AG09309 (cell line): ENCODE measurements at regions not wholly inside any gene's neighbourhood (a gene's known extent, or its start where the extent isn't known, plus 50 kb on each side); places are given as distances from the start of the nearest gene placed in this dataset.

Experiments used
- DNase-seq: peaks from one replicate; pipeline ENCODE4 v3.0.0-alpha.2; 2010; ENCODE audit warnings: low read depth
- H3K4me3 ChIP-seq: 2 replicates; pipeline ENCODE4 v1.5.1; 2011; ENCODE audit warnings: mild to moderate bottlenecking, low read depth, low read length, moderate library complexity; ENCODE audit not compliant: control insufficient read depth
- TF ChIP-seq, protein P1 (sequence below): IDR thresholded peaks from 2 replicates; pipeline ENCODE4 v1.5.1; 2011; ENCODE audit warnings: mild to moderate bottlenecking, low read depth, low read length, inconsistent platforms; ENCODE audit not compliant: insufficient read depth, control insufficient read depth; ENCODE audit errors: missing control alignments

DNA sequence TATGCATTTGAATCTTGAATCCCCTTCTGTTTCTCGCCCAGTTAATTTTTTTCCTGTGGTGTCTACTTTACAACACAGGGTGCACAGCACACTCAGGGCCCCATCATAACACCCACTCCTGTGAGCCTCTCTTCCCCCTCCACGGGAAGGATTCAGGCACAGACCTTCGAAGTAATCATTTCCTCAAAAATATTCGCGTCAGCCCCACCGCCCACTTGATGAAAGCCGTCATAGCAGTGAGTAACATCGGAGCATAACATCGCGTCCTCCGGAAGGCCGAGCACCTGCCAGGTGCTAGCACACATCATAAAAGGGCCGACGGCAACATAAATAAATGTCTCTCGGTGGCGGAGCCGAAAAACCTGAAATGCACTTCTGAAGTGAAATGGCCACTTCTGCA is 201.7 kb upstream of the ADARB2 start:
- TF ChIP-seq, protein P1, sequence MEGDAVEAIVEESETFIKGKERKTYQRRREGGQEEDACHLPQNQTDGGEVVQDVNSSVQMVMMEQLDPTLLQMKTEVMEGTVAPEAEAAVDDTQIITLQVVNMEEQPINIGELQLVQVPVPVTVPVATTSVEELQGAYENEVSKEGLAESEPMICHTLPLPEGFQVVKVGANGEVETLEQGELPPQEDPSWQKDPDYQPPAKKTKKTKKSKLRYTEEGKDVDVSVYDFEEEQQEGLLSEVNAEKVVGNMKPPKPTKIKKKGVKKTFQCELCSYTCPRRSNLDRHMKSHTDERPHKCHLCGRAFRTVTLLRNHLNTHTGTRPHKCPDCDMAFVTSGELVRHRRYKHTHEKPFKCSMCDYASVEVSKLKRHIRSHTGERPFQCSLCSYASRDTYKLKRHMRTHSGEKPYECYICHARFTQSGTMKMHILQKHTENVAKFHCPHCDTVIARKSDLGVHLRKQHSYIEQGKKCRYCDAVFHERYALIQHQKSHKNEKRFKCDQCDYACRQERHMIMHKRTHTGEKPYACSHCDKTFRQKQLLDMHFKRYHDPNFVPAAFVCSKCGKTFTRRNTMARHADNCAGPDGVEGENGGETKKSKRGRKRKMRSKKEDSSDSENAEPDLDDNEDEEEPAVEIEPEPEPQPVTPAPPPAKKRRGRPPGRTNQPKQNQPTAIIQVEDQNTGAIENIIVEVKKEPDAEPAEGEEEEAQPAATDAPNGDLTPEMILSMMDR: no peak
- no peak for DNase-seq

DNA sequence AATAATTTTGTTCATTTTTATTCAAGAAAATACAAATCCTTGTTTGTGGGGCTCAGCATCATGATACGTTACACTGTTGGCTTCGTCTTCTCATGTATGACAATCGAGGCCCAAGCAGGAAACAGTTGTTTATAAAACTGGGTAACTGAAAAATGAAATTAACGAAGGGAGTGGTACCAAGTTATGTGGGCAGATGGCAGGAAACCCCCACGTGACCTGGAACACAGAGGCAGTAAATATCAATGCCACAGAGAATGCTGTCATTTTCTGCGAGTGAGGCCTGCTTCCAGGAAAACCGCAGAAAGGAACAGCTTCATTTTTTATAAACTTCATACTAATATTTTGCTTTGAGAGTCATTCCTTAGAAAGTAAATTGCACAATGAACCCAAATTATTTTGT is 201.0 kb upstream of the ADARB2 start:
- no peak overlapping the region for H3K4me3 ChIP-seq
- DNase-seq: no peak
- TF ChIP-seq, protein P1: no peak

More for the DNA sequence above, 201.7 kb upstream of the ADARB2 start:
- no peak overlapping the region for H3K4me3 ChIP-seq

DNA sequence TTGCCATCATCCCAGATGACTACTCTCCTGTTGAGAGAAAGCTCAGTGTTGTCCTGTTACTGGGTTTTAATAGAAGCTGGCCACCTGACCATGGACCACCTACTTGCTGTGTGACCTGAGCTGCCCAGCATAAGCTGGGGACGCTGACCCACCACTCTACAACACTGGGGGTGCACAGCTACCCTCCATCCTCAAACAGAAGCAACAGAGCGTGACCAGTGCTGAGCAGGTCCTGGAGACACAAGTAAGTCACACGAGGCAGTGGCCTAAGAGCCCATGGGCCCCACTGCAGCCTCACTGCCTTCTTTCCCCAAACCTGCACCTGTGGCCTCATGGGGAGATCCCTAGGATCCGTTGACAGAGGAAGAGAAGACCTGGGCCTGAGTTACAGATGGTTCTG is 198.6 kb upstream of the ADARB2 start:
- H3K4me3 ChIP-seq: no peak overlapping the region
- TF ChIP-seq, protein P1: no peak

DNA sequence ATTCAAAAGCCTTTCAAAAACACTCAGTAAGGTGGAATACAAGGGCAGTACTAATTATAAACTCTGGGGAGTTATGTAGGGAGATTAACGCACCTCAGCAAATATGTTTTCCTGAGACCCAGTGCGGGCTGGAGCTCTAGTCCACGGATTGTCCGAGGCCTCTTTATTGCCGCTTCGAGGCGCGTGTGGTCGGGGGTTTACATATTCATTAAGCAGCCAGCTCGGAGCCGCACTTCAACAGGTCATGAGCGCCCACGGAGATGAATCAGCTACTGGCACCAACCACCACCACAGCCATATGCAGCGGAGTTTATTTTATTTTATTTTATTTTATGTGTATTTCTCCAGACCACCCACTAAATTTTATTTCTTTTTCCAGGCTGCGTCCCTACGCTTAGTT is 195.9 kb upstream of the ADARB2 start:
- DNase-seq: no peak
- no peak overlapping the region for H3K4me3 ChIP-seq
- TF ChIP-seq, protein P1: no peak

More for the DNA sequence above, 198.6 kb upstream of the ADARB2 start:
- DNase-seq: no peak

DNA sequence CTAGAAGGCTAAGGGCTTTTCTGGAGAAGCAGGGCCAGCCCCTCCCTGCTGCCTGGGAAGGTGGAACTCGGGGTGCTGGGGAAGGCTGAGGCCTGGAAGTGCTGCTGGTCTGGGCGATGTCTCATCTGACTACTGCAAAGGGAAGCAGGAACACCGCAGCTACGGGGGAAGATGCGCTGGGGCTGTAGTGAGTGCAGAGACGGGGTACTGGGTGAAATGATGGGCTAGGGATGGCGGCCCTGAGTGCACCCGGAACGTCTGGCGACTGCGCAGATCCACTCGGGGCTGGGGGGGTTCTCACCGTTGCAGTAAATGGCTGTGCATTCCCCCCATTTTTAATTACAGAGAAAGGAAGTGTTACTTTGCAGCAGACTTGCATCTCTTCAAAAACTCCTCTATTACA is 195.4 kb upstream of the ADARB2 start:
- TF ChIP-seq, protein P1: no peak
- no peak for DNase-seq
- no peak overlapping the region for H3K4me3 ChIP-seq

DNA sequence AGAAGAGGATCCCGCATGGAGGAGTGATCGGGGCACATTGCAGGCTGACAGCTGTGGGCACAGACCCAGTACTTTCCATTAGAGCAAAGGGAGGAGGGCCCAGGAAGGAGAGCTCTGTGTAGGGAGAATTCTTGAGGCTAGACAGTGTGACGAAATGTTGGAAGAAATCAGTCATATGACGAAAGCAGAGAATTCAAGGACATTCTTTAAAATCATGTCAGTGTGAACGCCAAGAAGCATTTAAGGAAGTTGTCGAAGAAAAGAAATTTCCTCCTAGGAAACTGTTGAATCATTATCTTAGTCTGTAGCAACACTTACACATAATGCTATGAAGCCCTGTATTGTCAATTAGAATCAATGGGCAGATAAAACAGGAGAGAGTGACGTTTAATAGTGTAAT is 191.3 kb upstream of the ADARB2 start:
- TF ChIP-seq, protein P1: no peak
- no peak for DNase-seq

DNA sequence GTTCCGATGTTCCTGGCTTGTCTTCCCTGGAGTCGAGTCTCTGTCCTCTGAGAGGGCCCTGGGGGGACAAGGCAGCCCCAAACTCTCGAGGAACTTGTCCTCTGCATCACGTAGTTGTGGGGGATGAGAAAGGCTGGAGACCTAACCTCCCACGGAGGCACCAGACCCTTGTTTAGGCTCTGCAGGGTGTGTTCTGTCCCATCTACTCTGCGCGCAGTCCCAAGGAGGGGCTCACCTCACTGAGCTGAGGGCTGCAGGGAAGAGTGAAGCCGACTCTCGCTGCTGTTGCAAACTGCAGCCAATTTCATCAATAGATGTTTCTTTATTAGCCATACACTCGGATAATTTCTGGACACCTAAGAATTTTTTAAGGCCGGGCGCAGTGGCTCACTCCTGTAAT is 186.7 kb upstream of the ADARB2 start:
- no peak for DNase-seq
- no peak overlapping the region for H3K4me3 ChIP-seq
- TF ChIP-seq, protein P1: no peak

More for the DNA sequence above, 191.3 kb upstream of the ADARB2 start:
- no peak overlapping the region for H3K4me3 ChIP-seq
